Jurkat, Clone E6-1 (cell line): ENCODE measurements at regions not wholly inside any gene's neighbourhood (a gene's known extent, or its start where the extent isn't known, plus 50 kb on each side); places are given as distances from the start of the nearest gene placed in this dataset.
"Not testable (repeated sequence)": the region's sequence is repeated elsewhere in the genome, so short reads cannot be mapped to it uniquely, and the experiment has no call there.

ENCODE experiments used
- DNase-seq: peaks from one replicate; pipeline ENCODE4 v3.0.0-alpha.2; 2011; ENCODE audit warnings: low read depth, low spot score
- H3K4me3 ChIP-seq: 2 replicates; pipeline ENCODE4 v1.5.1; 2011; ENCODE audit warnings: mild to moderate bottlenecking, low read length, control low read depth, moderate library complexity

- peak; percentile 1 for DNase-seq
- no peak overlapping the region for H3K4me3 ChIP-seq
These were observed 114.2 kb downstream of the TTC6 start for GRCh38 chr14:37709419-37710195.

DNA sequence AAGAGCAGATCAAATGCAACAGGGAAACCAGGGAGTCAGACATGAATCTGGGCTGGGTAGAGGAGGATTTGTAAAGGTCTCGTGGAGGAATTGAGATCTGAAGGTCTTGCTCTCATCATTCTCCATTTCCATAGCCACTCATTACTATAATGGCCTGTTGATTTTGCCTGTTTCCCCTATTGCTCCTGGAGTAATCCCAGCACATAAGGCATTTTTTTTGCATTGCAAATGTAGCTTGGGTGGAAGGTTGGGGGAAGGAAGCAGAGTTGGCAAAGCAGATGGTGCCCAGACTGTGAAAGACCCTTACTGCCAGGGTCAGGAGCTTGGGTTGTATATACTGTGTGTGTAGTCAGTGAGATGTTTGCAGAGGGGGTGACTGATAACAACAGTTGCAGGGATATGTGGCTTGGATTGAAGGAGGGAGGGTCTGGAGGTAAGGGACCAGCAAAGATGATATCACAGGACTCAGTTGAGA lies 116.0 kb downstream of the TTC6 start:
- DNase-seq: no peak

GRCh38 chr14:37711831-37712475 lies 116.5 kb downstream of the TTC6 start:
- DNase-seq: no peak
- H3K4me3 ChIP-seq: no peak overlapping the region

More for the DNA sequence above, 116.0 kb downstream of the TTC6 start:
- no peak overlapping the region for H3K4me3 ChIP-seq

DNA sequence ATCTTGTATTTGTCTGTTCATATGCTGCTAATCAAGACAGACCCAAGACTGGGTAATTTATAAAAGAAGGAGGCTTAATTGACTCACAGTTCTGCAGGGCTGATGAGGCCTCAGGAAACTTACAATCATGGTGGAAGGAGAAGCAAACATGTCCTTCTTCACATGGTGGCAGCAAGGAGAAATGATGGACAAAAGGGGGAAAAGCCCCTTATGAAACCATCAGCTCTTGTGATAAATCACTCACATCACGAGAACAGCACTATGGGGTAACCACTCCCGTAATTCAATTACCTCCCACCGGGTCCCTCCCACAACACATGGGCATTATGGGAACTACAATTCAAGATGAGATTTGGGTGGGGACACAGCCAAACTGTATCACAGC lies 117.0 kb downstream of the TTC6 start:
- H3K4me3 ChIP-seq, DNase-seq: not testable (repeated sequence)

- no peak overlapping the region for H3K4me3 ChIP-seq
- DNase-seq: no peak
These were observed 117.6 kb downstream of the TTC6 start for GRCh38 chr14:37712976-37713431.

DNA sequence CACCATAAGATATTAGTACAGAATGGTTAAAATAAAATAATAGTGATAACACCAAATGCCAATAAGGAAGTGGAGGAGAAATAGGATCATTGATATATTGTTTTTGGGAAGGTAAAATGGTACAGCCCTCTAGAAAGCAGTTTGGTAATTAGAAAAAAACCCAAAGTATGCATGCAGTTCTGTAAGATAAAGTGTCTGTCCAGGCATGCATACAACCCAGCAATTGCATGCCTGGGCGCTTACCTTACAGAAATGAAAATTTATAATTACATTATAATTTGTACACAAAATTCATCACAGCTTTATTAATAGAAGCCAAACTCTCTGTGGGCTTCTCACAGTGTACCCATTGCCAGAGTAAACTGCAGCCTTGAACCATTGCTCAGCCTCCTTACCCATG lies 124.7 kb downstream of the TTC6 start:
- H3K4me3 ChIP-seq: no peak overlapping the region
- no peak for DNase-seq

DNA sequence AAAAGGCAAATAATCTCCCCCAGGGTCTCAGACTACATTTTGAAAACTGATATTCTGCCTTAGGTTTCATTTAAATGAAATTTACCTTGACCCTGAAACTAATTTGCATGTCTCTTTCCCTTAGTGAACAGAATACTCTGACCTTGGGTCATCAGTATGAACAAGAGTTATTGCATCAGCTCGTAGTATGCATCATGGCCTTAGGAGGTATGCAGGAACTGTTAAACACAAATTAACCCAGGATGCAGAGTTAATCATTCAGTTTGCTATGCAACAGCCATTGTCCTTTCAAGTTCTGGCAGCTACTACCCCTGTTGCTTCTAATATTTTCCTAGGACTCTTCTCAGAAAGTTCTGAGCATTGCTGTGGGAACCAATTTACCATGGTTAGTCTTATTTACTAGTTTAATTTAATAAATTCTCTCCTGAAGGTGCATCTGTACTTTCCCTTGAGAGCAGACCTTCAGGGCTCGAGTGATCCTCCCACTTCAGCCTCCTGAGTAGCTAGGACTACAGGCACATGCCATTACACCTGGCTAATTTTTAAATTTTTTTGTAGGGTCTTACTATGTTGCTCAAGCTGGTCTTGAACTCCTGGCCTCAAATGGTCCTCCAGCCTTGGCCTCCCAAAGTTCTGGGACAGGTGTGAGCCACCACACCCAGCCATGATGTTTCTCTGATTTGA lies 126.7 kb downstream of the TTC6 start:
- no peak overlapping the region for H3K4me3 ChIP-seq
- DNase-seq: no peak

DNA sequence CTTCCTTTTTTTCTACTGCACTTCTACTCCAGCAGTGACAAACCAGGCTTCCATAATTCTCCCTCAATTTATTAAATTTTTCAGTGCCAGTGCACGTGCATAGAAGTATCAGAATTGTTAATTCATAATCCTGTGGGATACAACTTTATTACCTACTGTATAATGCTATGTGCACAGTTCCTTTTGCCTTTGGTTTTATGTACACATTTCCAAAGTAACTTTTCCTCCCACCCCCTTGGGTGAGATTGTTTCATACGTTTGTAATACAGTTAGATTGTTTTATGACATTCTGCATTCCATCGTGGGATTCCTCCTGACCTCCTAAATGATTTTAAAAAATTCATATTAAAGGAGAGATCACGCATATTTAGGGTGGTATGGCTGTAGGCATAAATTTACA lies 128.1 kb downstream of the TTC6 start:
- DNase-seq: no peak
- H3K4me3 ChIP-seq: no peak overlapping the region

DNA sequence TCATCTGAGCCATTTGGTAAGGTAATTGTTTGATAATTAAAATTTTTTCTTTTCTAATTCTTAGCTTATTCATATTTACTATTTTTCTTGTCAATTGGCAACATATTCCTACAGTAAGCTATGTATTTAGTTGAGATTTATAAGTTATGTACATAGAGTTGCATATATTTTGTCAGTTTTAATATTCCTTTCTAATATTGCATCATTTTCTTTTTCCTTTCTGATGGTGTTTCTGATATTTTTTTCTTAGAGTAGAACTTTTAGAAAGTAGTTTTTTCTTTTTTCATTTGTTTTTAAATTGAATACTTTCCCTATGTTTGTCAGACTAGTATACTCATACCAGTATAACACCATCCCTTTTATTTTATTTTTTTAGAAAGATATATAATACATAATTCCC lies 131.3 kb downstream of the TTC6 start:
- no peak overlapping the region for H3K4me3 ChIP-seq
- no peak for DNase-seq

DNA sequence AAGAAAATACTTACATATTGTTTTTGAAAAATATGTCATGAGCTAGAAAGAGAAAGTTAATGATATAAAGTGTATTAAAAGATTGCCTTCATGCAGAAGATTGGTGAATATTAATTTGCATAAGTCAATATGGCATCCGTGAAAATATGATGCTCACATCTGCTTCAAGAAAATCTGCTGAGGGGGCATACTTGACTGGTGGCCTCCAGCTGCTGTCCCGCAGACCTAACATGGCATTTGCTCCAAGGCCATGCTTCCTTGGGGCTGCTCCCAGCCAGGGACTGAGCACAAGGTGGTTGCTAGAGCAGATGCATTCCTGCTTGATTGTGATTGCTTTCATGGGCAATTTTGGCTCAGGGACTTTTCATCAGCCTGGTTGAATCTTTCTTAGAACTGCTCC lies 133.8 kb downstream of the TTC6 start:
- H3K4me3 ChIP-seq: no peak overlapping the region
- no peak for DNase-seq

- no peak overlapping the region for H3K4me3 ChIP-seq
- no peak for DNase-seq
These were observed 135.7 kb downstream of the TTC6 start for GRCh38 chr14:37731094-37731493.

DNA sequence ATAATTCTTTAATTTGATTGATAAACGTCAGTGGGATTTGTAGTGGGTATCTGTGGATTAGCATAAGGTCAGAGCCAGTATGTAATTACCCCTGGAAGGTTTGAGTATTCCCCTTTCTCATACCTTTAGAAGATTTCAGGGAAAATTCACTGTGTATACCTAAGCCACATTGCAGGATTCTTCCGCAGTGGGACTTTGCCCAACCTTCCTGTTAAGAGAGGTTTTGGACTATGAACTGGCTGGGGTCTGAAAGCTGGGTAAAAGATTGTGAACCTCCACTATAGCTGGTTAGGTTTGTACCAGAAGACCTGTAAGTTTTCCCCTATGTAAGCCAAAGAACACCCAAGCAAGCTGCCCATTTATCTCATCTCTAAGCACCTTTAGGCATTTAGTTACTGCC lies 150.2 kb downstream of the TTC6 start:
- DNase-seq: no peak
- no peak overlapping the region for H3K4me3 ChIP-seq

DNA sequence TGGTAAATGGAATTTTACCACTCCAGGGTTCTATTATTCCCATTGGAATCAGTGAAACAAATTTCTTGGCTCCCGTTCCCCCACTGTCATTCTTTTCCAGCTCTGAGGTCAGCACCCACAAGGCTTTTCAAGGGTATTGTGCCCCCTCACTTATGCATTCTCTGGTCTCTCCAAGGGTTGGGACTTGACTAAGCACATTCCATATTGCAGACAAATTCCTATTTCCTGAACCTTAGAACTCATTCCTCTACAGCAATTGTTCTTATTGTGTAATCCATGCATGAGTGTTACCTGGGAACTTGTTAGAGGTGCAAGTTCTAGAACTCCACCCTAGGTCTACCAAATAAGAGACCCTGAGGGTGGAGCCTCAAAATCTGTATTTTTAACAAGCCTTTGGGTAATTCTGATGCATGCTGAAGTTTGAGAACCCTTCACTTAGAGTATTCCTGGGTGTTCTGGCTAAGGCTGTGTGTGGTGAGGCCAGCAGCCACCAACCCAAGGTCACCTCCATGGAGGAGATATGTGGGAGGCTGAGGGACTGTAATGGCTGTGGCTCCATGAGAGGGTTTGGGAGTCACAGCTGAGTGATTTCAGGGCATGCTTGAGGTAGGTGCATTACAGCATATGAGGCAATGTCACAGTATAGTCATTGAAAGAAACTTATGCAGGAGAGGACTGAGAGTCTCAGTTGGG lies 150.9 kb downstream of the TTC6 start:
- no peak overlapping the region for H3K4me3 ChIP-seq
- DNase-seq: no peak

DNA sequence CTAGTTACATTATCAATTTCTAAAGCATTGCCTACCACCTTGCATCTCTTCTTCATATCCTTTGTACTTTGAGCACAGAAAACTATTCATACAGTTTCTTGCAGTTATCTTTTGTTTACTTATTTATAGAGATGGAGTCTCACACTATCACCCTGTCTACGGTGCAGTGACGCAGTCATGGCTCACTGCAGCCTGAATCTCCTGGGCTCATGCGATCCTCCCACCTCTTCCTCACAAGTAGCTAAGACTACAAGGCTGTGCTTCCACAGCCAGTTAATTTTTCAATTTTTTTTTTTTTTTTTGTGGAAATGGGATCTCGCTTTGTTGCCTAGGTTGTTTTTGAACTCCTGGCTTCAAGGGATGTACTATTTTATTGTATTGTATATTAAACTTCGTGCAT lies 158.0 kb downstream of the TTC6 start:
- DNase-seq: no peak
- no peak overlapping the region for H3K4me3 ChIP-seq

DNA sequence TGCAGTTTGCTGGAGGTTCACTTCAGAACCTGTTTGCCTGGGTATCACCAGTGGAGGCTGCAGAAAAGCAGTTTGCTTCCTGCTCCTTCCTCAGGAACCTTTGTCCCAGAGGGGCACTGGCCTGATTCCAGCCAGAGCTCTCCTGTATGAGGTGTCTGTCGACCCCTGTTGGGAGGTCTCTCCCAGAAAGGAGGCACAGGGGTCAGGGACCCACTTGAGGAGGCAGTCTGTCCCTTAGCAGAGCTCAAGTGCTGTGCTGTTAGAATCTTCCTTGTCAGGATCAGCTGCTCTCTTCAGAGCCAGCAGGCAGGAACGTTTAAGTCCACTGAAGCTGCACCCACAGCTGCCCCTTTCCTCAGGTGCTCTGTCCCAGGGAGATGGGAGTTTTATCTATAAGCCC lies 164.8 kb downstream of the TTC6 start:
- H3K4me3 ChIP-seq, DNase-seq: not testable (repeated sequence)

DNA sequence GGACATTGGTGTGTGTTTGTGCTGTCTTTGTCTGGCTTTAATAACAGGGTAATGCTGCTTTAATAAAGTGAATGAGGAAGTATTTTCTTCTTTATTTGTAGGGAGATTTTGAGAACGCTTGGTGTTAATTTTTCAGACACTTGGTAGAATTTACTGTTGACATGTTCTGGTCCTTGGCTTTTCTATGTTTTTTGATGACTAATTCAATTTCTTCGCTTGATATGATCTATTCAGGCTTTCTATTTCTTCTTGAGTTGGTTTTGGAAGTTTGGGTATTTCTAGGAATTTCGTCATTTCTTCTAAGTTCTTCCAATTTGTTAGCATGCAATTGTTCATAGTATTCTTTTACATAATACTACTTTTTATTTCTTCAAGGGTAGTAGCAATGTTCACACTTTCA lies 167.8 kb downstream of the TTC6 start:
- DNase-seq: no peak
- no peak overlapping the region for H3K4me3 ChIP-seq

DNA sequence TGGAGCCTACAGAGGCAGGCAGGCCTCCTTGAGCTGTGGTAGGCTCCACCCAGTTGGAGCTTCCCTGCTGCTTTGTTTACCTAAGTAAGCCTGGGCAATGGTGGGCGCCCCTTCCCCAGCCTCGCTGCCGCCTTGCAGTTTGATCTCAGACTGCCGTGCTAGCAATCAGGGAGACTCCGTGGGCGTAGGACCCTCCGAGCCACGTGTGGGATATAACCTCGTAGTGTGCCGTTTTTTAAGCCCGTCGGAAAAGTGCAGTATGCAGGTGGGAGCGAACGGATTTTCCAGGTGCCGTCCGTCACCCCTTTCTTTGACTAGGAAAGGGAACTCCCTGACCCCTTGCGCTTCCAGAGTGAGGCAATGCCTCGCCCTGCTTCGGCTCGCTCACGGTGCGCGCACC lies 176.9 kb downstream of the TTC6 start:
- not testable (repeated sequence) for H3K4me3 ChIP-seq, DNase-seq

GRCh38 chr14:37776791-37777499 lies 181.5 kb downstream of the TTC6 start:
- no peak overlapping the region for H3K4me3 ChIP-seq
- no peak for DNase-seq
